HG03571 (cell line): ENCODE measurements at regions not wholly inside any gene's neighbourhood (a gene's known extent, or its start where the extent isn't known, plus 50 kb on each side); places are given as distances from the start of the nearest gene placed in this dataset.

ENCODE experiments used
- ATAC-seq: cut with Tn5 transposase; IDR thresholded peaks from one replicate; pipeline ENCODE4 v1.9.1; 2021; ENCODE audit not compliant: unreplicated experiment

- no peak for ATAC-seq
Observed at GRCh38 chr4:57633212-57633859, 523.2 kb upstream of the IGFBP7 start.

GRCh38 chr4:57632564-57632963, 522.4 kb upstream of the IGFBP7 start:
- no peak for ATAC-seq

- ATAC-seq = no peak
Observed at GRCh38 chr4:57631147-57631546, 521.0 kb upstream of the IGFBP7 start.

- no peak for ATAC-seq
Observed at GRCh38 chr4:57628004-57628403, 517.8 kb upstream of the IGFBP7 start.

GRCh38 chr4:57614257-57614932, 504.2 kb upstream of the IGFBP7 start:
- no peak for ATAC-seq

- ATAC-seq = no peak
Observed at GRCh38 chr4:57612279-57612678, 502.1 kb upstream of the IGFBP7 start.

GRCh38 chr4:57607566-57608180, 497.5 kb upstream of the IGFBP7 start:
- ATAC-seq = no peak

- ATAC-seq = no peak
Observed at GRCh38 chr4:57605376-57605775, 495.2 kb upstream of the IGFBP7 start.

GRCh38 chr4:57602141-57602540, 492.0 kb upstream of the IGFBP7 start:
- ATAC-seq = no peak

GRCh38 chr4:57591073-57591472, 480.9 kb upstream of the IGFBP7 start:
- no peak for ATAC-seq

GRCh38 chr4:57588557-57588956, 478.4 kb upstream of the IGFBP7 start:
- no peak for ATAC-seq

- ATAC-seq = peak; percentile 80
Observed at GRCh38 chr4:57580710-57581599, 470.8 kb upstream of the IGFBP7 start.

GRCh38 chr4:57575426-57575825, 465.2 kb upstream of the IGFBP7 start:
- ATAC-seq = no peak

- no peak for ATAC-seq
Observed at GRCh38 chr4:57554556-57555092, 444.4 kb upstream of the IGFBP7 start.

- no peak for ATAC-seq
Observed at GRCh38 chr4:57553728-57554127, 443.5 kb upstream of the IGFBP7 start.

- no peak for ATAC-seq
Observed at GRCh38 chr4:57550198-57550597, 440.0 kb upstream of the IGFBP7 start.

GRCh38 chr4:57548856-57549255, 438.7 kb upstream of the IGFBP7 start:
- no peak for ATAC-seq

- no peak for ATAC-seq
Observed at GRCh38 chr4:57544811-57545654, 434.8 kb upstream of the IGFBP7 start.

GRCh38 chr4:57504797-57505530, 394.8 kb upstream of the IGFBP7 start:
- ATAC-seq = no peak

- no peak for ATAC-seq
Observed at GRCh38 chr4:57504139-57504538, 394.0 kb upstream of the IGFBP7 start.
